Fibroblast of lung (primary cell): ENCODE measurements at regions not wholly inside any gene's neighbourhood (a gene's known extent, or its start where the extent isn't known, plus 50 kb on each side); places are given as distances from the start of the nearest gene placed in this dataset.
"Not testable (repeated sequence)": the region's sequence is repeated elsewhere in the genome, so short reads cannot be mapped to it uniquely, and the experiment has no call there.

ENCODE experiments used
- DNase-seq, 2 donors: peaks; one replicate each; pipeline versions ENCODE4 v3.0.0 to v3.0.0-alpha.2; 2010; ENCODE audit warnings: low read depth in 2 of 2
- H2AFZ ChIP-seq: 2 replicates; pipeline ENCODE4 v1.5.1; 2012; ENCODE audit warnings: low read length, control low read depth, inconsistent platforms
- H3K27ac ChIP-seq: 2 replicates; pipeline ENCODE4 v1.5.1; 2011; ENCODE audit warnings: low read length, control low read depth; ENCODE audit not compliant: insufficient read depth
- H3K27me3 ChIP-seq: 2 replicates; pipeline ENCODE4 v1.5.1; 2011; ENCODE audit warnings: mild to moderate bottlenecking, low read length; ENCODE audit not compliant: control insufficient read depth, insufficient read depth
- H3K36me3 ChIP-seq: 2 replicates; pipeline ENCODE4 v1.5.1; 2011; ENCODE audit warnings: low read length; ENCODE audit not compliant: control insufficient read depth, insufficient read depth
- H3K4me1 ChIP-seq: 2 replicates; pipeline ENCODE4 v1.5.1; 2011; ENCODE audit warnings: low read length; ENCODE audit not compliant: control insufficient read depth, insufficient read depth; ENCODE audit errors: extremely low read depth
- H3K4me2 ChIP-seq: 2 replicates; pipeline ENCODE4 v1.5.1; 2011; ENCODE audit warnings: low read length, control low read depth; ENCODE audit not compliant: insufficient read depth; ENCODE audit errors: extremely low read depth
- H3K4me3 ChIP-seq, 4 experiments: fragments of 200-600 bp in 1 of 4; sonication (generic) in 1 of 4; replicated peaks in 1 of 4; 2 replicates each; pipeline ENCODE4 v1.5.1; 2011 to 2016; ENCODE audit warnings: low read length in 4 of 4, low read depth in 3 of 4, mild to moderate bottlenecking in 3 of 4, control low read depth in 2 of 4, inconsistent platforms in 1 of 4, mixed read lengths in 1 of 4; ENCODE audit not compliant: insufficient read depth in 1 of 4; ENCODE audit errors: control extremely low read depth in 1 of 4
- H3K79me2 ChIP-seq: 2 replicates; pipeline ENCODE4 v1.5.1; 2012; ENCODE audit warnings: mild to moderate bottlenecking, low read length, inconsistent platforms; ENCODE audit not compliant: control insufficient read depth, insufficient read depth
- H3K9ac ChIP-seq: 2 replicates; pipeline ENCODE4 v1.5.1; 2011; ENCODE audit warnings: mild to moderate bottlenecking, low read length, control low read depth; ENCODE audit not compliant: insufficient read depth
- H3K9me3 ChIP-seq: 2 replicates; pipeline ENCODE4 v1.5.1; 2012; ENCODE audit warnings: low read depth, low read length; ENCODE audit not compliant: control insufficient read depth, insufficient read depth
- H4K20me1 ChIP-seq: 2 replicates; pipeline ENCODE4 v1.5.1; 2011; ENCODE audit warnings: low read length; ENCODE audit not compliant: control insufficient read depth, insufficient read depth; ENCODE audit errors: extremely low read depth
- EZH2 ChIP-seq: IDR thresholded peaks from 2 replicates; pipeline ENCODE4 v1.5.1; 2012; ENCODE audit warnings: low read length, control low read depth, mild to moderate bottlenecking; ENCODE audit errors: missing control alignments
- TF ChIP-seq, protein P1 (sequence below), 2 donors: IDR thresholded peaks in 1 of 2; conservative IDR thresholded peaks in 1 of 2; 1 replicate in 1 of 2; 2 replicates in 1 of 2; pipeline ENCODE4 v1.5.1; 2011 to 2012; ENCODE audit warnings: low read length in 2 of 2, control low read depth in 1 of 2, inconsistent platforms in 1 of 2, low read depth in 1 of 2, mild to moderate bottlenecking in 1 of 2

DNA sequence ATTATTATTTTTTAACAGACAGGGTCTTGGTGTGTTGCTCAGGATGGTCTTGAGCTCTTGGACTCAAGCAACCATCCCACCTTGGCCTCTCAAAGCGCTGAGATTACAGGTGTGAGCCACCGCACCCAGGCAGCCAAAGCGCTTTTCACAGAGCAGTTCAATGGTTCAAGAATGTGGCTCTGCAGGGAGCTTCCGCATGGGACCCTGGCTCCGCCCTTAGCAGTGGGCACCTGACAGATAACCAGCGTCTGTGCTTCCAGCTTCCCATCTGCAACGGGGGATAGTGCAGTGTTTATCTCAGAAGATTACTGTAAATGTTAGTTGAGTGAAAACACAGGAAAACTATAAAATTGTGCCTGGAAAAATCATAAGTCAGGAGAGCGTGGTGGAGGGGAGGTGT lies 99.4 kb downstream of the KCNJ12 start:
- H4K20me1 ChIP-seq: no peaks in the 10 kb centered on the region
- TF ChIP-seq, protein P1, sequence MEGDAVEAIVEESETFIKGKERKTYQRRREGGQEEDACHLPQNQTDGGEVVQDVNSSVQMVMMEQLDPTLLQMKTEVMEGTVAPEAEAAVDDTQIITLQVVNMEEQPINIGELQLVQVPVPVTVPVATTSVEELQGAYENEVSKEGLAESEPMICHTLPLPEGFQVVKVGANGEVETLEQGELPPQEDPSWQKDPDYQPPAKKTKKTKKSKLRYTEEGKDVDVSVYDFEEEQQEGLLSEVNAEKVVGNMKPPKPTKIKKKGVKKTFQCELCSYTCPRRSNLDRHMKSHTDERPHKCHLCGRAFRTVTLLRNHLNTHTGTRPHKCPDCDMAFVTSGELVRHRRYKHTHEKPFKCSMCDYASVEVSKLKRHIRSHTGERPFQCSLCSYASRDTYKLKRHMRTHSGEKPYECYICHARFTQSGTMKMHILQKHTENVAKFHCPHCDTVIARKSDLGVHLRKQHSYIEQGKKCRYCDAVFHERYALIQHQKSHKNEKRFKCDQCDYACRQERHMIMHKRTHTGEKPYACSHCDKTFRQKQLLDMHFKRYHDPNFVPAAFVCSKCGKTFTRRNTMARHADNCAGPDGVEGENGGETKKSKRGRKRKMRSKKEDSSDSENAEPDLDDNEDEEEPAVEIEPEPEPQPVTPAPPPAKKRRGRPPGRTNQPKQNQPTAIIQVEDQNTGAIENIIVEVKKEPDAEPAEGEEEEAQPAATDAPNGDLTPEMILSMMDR (conservative IDR thresholded peaks at IDR 0.05 in 1 of 2, IDR thresholded peaks at IDR 0.05 in 1 of 2; ENCODE audit: low read depth in 1 of 2, low read length in 2 of 2): no peak
- TF ChIP-seq EZH2: no peak
- no peak for DNase-seq
- no peaks in the 10 kb centered on the region for H3K4me1 ChIP-seq
- H3K79me2 ChIP-seq: no peaks in the 10 kb centered on the region
- H3K4me3 ChIP-seq: no peak overlapping the region
- no peaks in the 10 kb centered on the region for H3K9me3 ChIP-seq
- H3K27ac ChIP-seq: no peak overlapping the region
- H3K36me3 ChIP-seq: no peaks in the 10 kb centered on the region
- H2AFZ ChIP-seq: no peak overlapping the region
- peaks cover 4% of the 10 kb centered on the region for H3K27me3 ChIP-seq
- H3K4me2 ChIP-seq: no peak overlapping the region
- no peak overlapping the region for H3K9ac ChIP-seq

DNA sequence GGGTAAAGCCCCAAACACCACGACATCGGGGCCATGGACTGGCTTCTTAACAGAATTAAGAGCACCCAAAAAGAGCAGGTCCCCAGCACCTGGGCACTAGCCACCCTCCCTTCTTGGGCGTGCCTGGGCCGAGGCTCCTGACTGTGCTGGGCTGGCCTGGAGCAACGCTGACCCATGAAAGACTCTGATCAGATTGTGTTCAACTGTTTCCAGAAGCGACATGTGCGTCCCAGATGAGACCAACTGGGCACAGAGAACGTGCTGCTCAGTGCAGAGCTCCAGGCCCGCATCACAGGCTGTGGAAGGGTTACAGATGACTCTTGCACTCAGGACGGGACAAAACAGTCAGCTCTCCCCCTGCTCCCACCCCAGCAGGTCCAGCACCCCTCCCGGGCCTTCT lies 100.7 kb downstream of the KCNJ12 start:
- TF ChIP-seq EZH2: no peak
- TF ChIP-seq, protein P1 (conservative IDR thresholded peaks at IDR 0.05 in 1 of 2, IDR thresholded peaks at IDR 0.05 in 1 of 2; ENCODE audit: low read depth in 1 of 2, low read length in 2 of 2): no peak
- Histone ChIP-seq H3K36me3 (no peaks in the 10 kb centered on the region), H3K27ac (no peak overlapping the region), H3K79me2 (no peaks in the 10 kb centered on the region), H3K9ac (no peak overlapping the region), H4K20me1 (no peaks in the 10 kb centered on the region), H3K27me3 (peaks cover 5% of the 10 kb centered on the region), H2AFZ (no peak overlapping the region), H3K4me1 (no peaks in the 10 kb centered on the region), H3K4me3 (no peak overlapping the region), H3K4me2 (no peak overlapping the region), H3K9me3 (no peaks in the 10 kb centered on the region)
- DNase-seq: no peak

DNA sequence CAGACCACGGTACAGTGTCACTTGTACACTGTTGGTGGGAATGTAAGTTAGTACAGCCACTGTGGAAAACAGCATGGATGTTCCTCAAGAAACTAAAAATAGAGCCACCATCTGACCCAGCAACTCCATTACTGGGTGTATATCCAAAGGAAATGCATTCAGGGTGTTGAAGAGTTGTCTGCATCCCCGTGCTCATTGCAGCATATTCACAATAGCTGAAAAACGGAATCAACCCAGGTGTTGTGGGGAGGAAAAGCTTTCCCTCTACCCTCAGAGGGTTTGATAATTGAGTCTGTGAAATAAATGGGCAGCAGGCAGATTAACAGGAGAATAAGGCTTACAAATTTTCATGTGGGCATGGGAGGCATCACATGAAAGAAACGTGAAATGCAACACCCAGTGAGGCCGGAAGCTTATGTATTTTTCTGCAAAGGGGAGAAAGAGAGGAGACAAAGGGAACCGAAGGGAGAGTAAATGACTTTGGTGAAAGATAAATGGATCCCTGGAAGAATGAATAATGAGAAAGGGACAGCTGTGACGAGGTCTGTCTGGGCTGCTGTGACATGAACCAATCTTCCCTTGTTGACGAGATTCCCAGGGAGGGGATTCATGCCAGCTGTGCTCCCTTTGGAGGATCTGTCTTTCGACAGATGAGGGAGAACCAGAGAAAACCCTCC lies 106.2 kb downstream of the KCNJ12 start:
- H3K9me3 ChIP-seq: no peaks in the 10 kb centered on the region
- no peak overlapping the region for H2AFZ ChIP-seq
- H4K20me1 ChIP-seq: no peaks in the 10 kb centered on the region
- H3K79me2 ChIP-seq: no peaks in the 10 kb centered on the region
- H3K27me3 ChIP-seq: peaks cover 10% of the 10 kb centered on the region
- H3K36me3 ChIP-seq: no peaks in the 10 kb centered on the region
- H3K4me2 ChIP-seq: no peak overlapping the region
- H3K4me3 ChIP-seq: no peak overlapping the region
- H3K4me1 ChIP-seq: no peaks in the 10 kb centered on the region
- H3K27ac ChIP-seq: no peak overlapping the region
- DNase-seq: no peak
- TF ChIP-seq, protein P1 (conservative IDR thresholded peaks at IDR 0.05 in 1 of 2, IDR thresholded peaks at IDR 0.05 in 1 of 2; ENCODE audit: low read depth in 1 of 2, low read length in 2 of 2): no peak
- TF ChIP-seq EZH2: no peak
- no peak overlapping the region for H3K9ac ChIP-seq

DNA sequence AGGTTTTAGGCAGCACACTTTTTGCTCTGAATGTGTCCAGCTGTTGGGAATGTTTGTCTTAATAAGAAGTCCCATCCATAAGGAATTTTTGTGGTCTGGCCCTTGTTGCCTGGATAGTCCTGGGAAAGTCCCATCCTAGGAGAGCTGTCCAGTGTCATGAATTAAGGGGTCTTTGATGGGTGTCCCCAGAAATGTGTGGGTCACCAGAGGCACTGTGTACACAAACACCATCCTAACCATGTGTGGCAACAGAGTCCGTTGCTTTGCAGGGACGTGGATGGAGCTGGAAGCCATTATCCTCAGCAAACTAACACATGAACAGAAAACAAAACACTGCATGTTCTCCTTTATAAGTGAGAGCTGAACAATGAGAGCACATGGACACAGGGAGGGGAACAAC lies 111.9 kb downstream of the KCNJ12 start:
- H3K79me2 ChIP-seq, H3K4me3 ChIP-seq, H3K4me1 ChIP-seq, H3K4me2 ChIP-seq, H2AFZ ChIP-seq, H4K20me1 ChIP-seq, H3K9me3 ChIP-seq, H3K27ac ChIP-seq, H3K36me3 ChIP-seq, DNase-seq, H3K9ac ChIP-seq, H3K27me3 ChIP-seq: not testable (repeated sequence)
